Endothelial cell of umbilical vein (primary cell): ENCODE measurements at regions not wholly inside any gene's neighbourhood (a gene's known extent, or its start where the extent isn't known, plus 50 kb on each side); places are given as distances from the start of the nearest gene placed in this dataset.
"Not testable (repeated sequence)": the region's sequence is repeated elsewhere in the genome, so short reads cannot be mapped to it uniquely, and the experiment has no call there.

Experiments
- BruUV-seq: library from RNA; stranded (reverse); fragments of 400-500 nt; replicated peaks from 2 replicates; lab custom pipeline; 2021; lab: Mats Ljungman, UMichigan
- CTCF ChIA-PET: fragments of 300-600, 350-600 bp; sonication (Branson Sonifier 250); formaldehyde crosslinking; loops from one replicate; lab custom pipeline; 2021; ENCODE audit warnings: antibody characterized with exemption, inconsistent platforms; lab: Charles Lee
- POLR2A ChIA-PET: fragments of 300-600, 350-600 bp; sonication (Branson Sonifier 250); formaldehyde crosslinking; loops from one replicate; lab custom pipeline; 2021; ENCODE audit warnings: antibody characterized with exemption, inconsistent platforms; lab: Charles Lee
- DNase-seq: peaks from one replicate; pipeline ENCODE4 v3.0.0-alpha.2; 2011; ENCODE audit warnings: low read depth, low spot score
- FAIRE-seq: peaks from 2 replicates; lab custom pipeline; 2011; peaks lifted over from hg19 to GRCh38; lab: Jason Lieb, UNC
- H2AFZ ChIP-seq: 2 replicates; pipeline ENCODE4 v1.6.0; 2012; ENCODE audit warnings: low read depth, low read length, control low read depth, inconsistent platforms
- H3K27ac ChIP-seq: 2 replicates; pipeline ENCODE4 v1.5.1; 2011; ENCODE audit warnings: low read depth, mild to moderate bottlenecking, control low read depth, low read length, moderate library complexity; ENCODE audit not compliant: insufficient read depth
- H3K27me3 ChIP-seq, 2 experiments: 2 replicates each; pipeline versions ENCODE4 v1.6.0 to v1.6.1; 2011; ENCODE audit warnings: low read length in 2 of 2, mixed read lengths in 1 of 2; ENCODE audit not compliant: control insufficient read depth in 2 of 2, insufficient read depth in 2 of 2
- H3K36me3 ChIP-seq, 2 experiments: 2 replicates in 1 of 2; 3 replicates in 1 of 2; pipeline ENCODE4 v1.5.1; 2011; ENCODE audit warnings: low read length in 2 of 2, mild to moderate bottlenecking in 1 of 2, moderate library complexity in 1 of 2; ENCODE audit not compliant: control insufficient read depth in 2 of 2, insufficient read depth in 2 of 2; ENCODE audit errors: extremely low read depth in 1 of 2
- H3K4me1 ChIP-seq: 3 replicates; pipeline ENCODE4 v1.5.1; 2011; ENCODE audit warnings: mild to moderate bottlenecking, low read length; ENCODE audit not compliant: control insufficient read depth, insufficient read depth; ENCODE audit errors: extremely low read depth
- H3K4me2 ChIP-seq: 2 replicates; pipeline ENCODE4 v1.6.1; 2011; ENCODE audit warnings: low read length, control low read depth, mixed read lengths; ENCODE audit not compliant: insufficient read depth
- H3K4me3 ChIP-seq, 3 experiments: fragments of 200-600 bp in 1 of 3; sonication (generic), shearing (Covaris generic) in 1 of 3; replicated peaks in 1 of 3; 2 replicates each; pipeline ENCODE4 v1.5.1; 2011 to 2016; ENCODE audit warnings: control low read depth in 3 of 3, low read length in 3 of 3, mild to moderate bottlenecking in 2 of 3, inconsistent platforms in 1 of 3, low read depth in 1 of 3, moderate library complexity in 1 of 3; ENCODE audit not compliant: insufficient read depth in 1 of 3
- H3K79me2 ChIP-seq: 2 replicates; pipeline ENCODE4 v1.6.0; 2012; ENCODE audit warnings: low read length, inconsistent platforms; ENCODE audit not compliant: control insufficient read depth, insufficient read depth
- H3K9ac ChIP-seq: replicated peaks from 2 replicates; pipeline ENCODE3; 2011; ENCODE audit warnings: low read length, control low read depth; ENCODE audit not compliant: insufficient read depth; ENCODE audit errors: extremely low read depth
- H3K9me1 ChIP-seq: replicated peaks from 3 replicates; pipeline ENCODE4 v1.6.0; 2011; ENCODE audit warnings: mild to moderate bottlenecking, low read length; ENCODE audit not compliant: control insufficient read depth, insufficient read depth; ENCODE audit errors: extremely low read depth
- H3K9me3 ChIP-seq: replicated peaks from 2 replicates; pipeline ENCODE4 v1.5.1; 2012; ENCODE audit warnings: low read length, inconsistent platforms; ENCODE audit not compliant: control insufficient read depth, insufficient read depth
- H4K20me1 ChIP-seq: replicated peaks from 2 replicates; pipeline ENCODE3; 2011; ENCODE audit warnings: mild to moderate bottlenecking, low read length; ENCODE audit not compliant: control insufficient read depth, insufficient read depth; ENCODE audit errors: extremely low read depth
- CTCF ChIP-seq, 2 donors: IDR thresholded peaks; 1 replicate in 1 of 2; 2 replicates in 1 of 2; pipeline ENCODE4 v1.5.1; 2011; ENCODE audit warnings: low read length in 2 of 2, mild to moderate bottlenecking in 2 of 2, moderate library complexity in 2 of 2, control low read depth in 1 of 2, inconsistent platforms in 1 of 2, low read depth in 1 of 2; ENCODE audit not compliant: insufficient read depth in 1 of 2; ENCODE audit errors: extremely low read depth in 1 of 2
- FOS ChIP-seq: IDR thresholded peaks from 2 replicates; pipeline ENCODE4 v1.6.1; 2011; ENCODE audit warnings: mild to moderate bottlenecking, low read length, moderate library complexity, borderline replicate concordance; ENCODE audit not compliant: insufficient read depth
- GATA2 ChIP-seq: IDR thresholded peaks from 2 replicates; pipeline ENCODE4 v1.7.0; 2011; ENCODE audit warnings: low read depth, mild to moderate bottlenecking, moderate library complexity, mixed read lengths, low read length; ENCODE audit not compliant: insufficient read length, insufficient read depth
- JUN ChIP-seq: IDR thresholded peaks from 2 replicates; pipeline ENCODE4 v1.6.1; 2011; ENCODE audit warnings: borderline replicate concordance, low read depth; ENCODE audit not compliant: insufficient read length, insufficient read depth
- MAX ChIP-seq: IDR thresholded peaks from 2 replicates; pipeline ENCODE4 v1.6.1; 2011; ENCODE audit not compliant: insufficient read depth, insufficient read length
- POLR2A ChIP-seq: IDR thresholded peaks from 2 replicates; pipeline ENCODE4 v1.6.1; 2012; ENCODE audit warnings: low read depth, mild to moderate bottlenecking, control low read depth, low read length
- POLR2AphosphoS5 ChIP-seq: IDR thresholded peaks from 2 replicates; pipeline ENCODE4 v1.6.1; 2012; ENCODE audit warnings: low read depth, mild to moderate bottlenecking, control low read depth, low read length, moderate library complexity; ENCODE audit not compliant: insufficient read depth
- dilution Hi-C: fragments of 300-500 bp; cut with MboI; formaldehyde crosslinking; loops from one replicate; pipeline ENCODE4 v1.15.0; 2019; ENCODE audit warnings: low sequenced_read_pairs; ENCODE audit not compliant: extremely low pct_ligation_motif_present
- intact Hi-C: fragments of 100-400 bp; cut with micrococcal nuclease; formaldehyde crosslinking; loops from one replicate; pipeline ENCODE4 v1.10.0; 2022

GRCh38 chr1:172941945-172942344 lies 108.8 kb downstream of the TNFSF18 start:
- POLR2A ChIA-PET, result no interaction called here
- no peak overlapping the region for H3K27ac ChIP-seq
- no TSS peak for BruUV-seq

GRCh38 chr1:172943138-172943537 lies 107.6 kb downstream of the TNFSF18 start:
- DNase-seq, H3K9me3 ChIP-seq, POLR2A ChIA-PET, FAIRE-seq, H3K36me3 ChIP-seq, H3K9ac ChIP-seq, H3K4me2 ChIP-seq, intact Hi-C loops, H3K4me3 ChIP-seq, H3K27ac ChIP-seq, H2AFZ ChIP-seq, H4K20me1 ChIP-seq, H3K79me2 ChIP-seq, BruUV-seq, CTCF ChIA-PET, H3K27me3 ChIP-seq, dilution Hi-C loops, H3K9me1 ChIP-seq: not testable (repeated sequence)
- H3K4me1 ChIP-seq, result peaks cover 21% of the 10 kb centered on the region

More at GRCh38 chr1:172941945-172942344, 108.8 kb downstream of the TNFSF18 start:
- H3K9me1 ChIP-seq, result no peaks in the 10 kb centered on the region
- H3K4me2 ChIP-seq, result no peak overlapping the region
- H3K27me3 ChIP-seq, result no peaks in the 10 kb centered on the region
- no peak overlapping the region for H3K9ac ChIP-seq
- intact Hi-C loops (no loop called here), dilution Hi-C loops (no loop called here)
- TF ChIP-seq CTCF (IDR thresholded peaks at IDR 0.05; ENCODE audit: extremely low read depth in 1 of 2, insufficient read depth in 1 of 2, low read depth in 1 of 2, low read length in 2 of 2) (no peak), POLR2A (no peak), JUN (no peak), GATA2 (no peak), POLR2AphosphoS5 (no peak), MAX (no peak), FOS (no peak)
- H3K4me3 ChIP-seq, result no peak overlapping the region
- H3K79me2 ChIP-seq, result no peaks in the 10 kb centered on the region
- no peaks in the 10 kb centered on the region for H4K20me1 ChIP-seq
- peaks cover 9% of the 10 kb centered on the region for H3K4me1 ChIP-seq
- H2AFZ ChIP-seq, result no peak overlapping the region
- H3K9me3 ChIP-seq, result no peaks in the 10 kb centered on the region
- DNase-seq, result no peak
- FAIRE-seq, result no peak
- CTCF ChIA-PET, result interaction anchor here (0.9 to 1.1 kb wide), 2 partner anchors 116 to 270 kb away, joined by 3 read pairs; no protein-coding TSS in a partner anchor
- H3K36me3 ChIP-seq, result no peaks in the 10 kb centered on the region
